Stimulated activated CD4-positive, alpha-beta T cell treated with anti-CD3 and anti-CD28 coated beads, Interleukin-1b, Interleukin-23, amount 100 ng/mL, for 48 hours (primary cell): ENCODE measurements at regions not wholly inside any gene's neighbourhood (a gene's known extent, or its start where the extent isn't known, plus 50 kb on each side); places are given as distances from the start of the nearest gene placed in this dataset.
A peak's percentile ranks its signal among the peaks of the same experiment; 100 is the strongest.
"Not testable (repeated sequence)": the region's sequence is repeated elsewhere in the genome, so short reads cannot be mapped to it uniquely, and the experiment has no call there.

Experiments
- DNase-seq: peaks from one replicate; pipeline ENCODE4 v3.0.0-alpha.2; 2020

- no peak for DNase-seq
Measured at GRCh38 chr3:106125321-106125720, 256.5 kb upstream of the CBLB start.

DNA sequence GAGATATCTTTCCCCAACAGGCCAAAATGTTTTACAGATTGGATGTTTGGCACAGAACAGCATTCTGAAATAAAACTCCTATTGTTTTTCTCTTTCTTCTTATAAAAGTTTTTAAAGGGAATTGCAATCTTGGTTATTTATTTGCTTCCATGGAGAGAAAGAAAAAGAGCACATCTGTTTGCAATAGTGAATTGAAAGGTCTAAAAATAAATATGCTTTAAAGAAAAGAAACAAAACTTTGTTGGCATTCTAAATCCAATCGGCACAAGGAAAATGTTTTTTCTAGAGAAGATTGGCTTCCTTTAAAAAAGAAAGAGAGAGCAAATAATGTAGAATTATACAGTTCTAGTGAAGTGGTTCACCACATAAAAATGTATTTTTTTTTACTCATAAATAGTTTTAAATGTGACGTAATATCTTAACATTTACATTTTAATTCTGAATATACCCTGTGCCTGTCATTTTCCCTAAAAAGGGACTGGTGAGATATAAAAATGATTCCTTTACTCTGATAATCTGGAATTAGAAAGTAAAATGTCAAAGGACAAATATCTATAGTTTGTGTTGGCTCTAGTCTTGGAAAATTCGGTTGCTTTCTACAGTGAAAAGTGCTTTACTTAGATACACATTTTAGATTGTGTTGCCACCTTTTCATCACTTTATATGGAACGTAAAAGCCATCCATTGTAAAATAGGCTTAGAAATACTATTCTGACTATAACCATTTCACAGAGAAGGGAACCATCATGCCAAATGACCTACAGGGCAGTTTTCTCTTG lies 257.4 kb upstream of the CBLB start:
- DNase-seq, result no peak

DNA sequence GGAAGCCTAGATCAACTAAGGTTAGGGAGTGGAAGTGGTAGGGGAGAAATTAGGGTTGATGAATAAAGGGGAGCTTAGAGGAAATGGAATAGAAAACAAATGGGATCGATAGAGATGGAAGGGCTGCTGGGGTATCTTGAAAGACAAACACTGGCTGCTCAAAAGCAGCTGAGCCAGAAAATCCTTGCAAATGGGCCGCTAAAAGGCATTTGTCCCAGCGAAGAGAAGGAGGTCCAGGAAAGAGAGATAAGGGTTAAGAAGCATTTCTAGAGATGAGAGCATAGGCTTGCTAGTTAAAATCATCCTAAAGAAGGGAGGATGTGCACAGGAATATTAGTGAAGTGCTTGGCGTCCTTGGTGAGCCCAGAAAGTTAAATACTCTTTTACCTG lies 258.0 kb upstream of the CBLB start:
- no peak for DNase-seq

- no peak for DNase-seq
Measured at GRCh38 chr3:106129939-106130338, 261.1 kb upstream of the CBLB start.

DNA sequence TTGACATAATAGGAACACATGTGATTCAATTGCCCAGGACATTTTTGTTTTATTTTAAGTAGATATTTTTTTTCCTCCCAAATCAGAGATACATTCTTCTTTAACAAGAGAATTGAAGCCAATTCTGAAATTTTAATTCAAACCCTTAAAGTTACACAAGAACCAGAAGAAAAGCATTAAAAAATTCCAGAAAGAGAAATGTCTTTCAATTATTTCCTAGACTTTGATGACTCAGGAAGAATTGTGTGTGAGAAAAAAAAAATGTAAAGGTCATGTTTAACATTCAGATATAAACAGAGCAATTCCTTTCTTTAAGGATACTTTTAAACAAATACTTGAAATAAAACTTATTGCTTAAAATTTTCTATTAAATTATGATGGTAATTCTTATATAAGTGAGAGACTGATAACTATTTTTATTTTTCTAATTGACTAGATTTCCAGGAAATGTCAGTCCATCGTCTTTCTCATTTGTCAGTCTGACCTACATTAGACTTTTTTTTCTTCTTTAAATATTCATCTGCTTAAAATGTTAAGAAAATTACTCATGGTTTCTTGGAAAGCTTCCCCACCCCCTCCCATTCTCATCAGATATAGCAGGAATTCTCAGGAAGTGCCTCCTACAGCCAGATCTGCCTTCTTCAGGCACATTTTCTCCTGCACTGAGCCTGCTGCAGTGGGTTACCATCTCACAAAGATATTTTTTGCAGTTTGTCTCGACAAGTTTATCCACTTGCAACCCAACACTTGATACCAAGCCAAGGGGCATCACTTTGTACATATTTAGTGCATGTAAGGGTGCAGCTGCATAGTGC lies 261.8 kb upstream of the CBLB start:
- no peak for DNase-seq

DNA sequence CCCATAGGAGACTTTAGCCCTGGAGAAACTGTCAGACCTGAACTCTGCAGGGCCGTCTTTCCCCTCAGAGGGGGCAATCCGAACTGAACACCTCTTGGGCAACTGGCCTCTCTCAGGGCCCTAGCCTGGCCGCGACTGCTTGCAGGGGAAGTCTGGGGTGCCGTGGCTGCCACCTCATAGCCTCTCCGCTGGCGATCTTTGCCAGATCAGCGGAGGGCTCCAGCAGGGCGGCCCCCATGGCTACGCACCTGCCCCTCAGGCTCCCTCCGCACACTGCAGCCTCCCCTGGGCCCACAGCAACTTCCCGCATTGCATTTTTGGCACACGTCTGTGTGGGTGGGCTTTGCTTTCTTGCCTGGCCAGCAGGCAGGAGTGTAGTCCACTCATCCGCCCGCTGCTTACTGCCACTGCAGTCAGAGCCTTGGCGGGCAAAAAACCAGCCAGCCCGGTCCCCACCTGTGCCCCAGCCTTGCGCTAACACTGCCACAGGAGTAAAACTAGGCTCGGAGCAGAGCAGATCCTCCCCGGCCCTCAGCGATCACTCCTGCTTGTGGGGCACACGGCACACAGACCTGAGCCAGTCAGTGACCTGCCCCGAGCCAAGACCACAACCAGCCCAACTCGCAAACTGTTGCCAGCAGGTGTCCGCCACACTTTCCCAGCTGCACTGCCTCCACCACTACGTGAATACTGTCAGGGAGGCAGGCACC lies 266.8 kb upstream of the CBLB start:
- no peak for DNase-seq

GRCh38 chr3:106139826-106140225 lies 271.0 kb upstream of the CBLB start:
- DNase-seq, result no peak

- DNase-seq, result no peak
Measured at GRCh38 chr3:106140431-106140830, 271.6 kb upstream of the CBLB start.

- DNase-seq, result no peak
Measured at GRCh38 chr3:106144030-106144429, 275.2 kb upstream of the CBLB start.

DNA sequence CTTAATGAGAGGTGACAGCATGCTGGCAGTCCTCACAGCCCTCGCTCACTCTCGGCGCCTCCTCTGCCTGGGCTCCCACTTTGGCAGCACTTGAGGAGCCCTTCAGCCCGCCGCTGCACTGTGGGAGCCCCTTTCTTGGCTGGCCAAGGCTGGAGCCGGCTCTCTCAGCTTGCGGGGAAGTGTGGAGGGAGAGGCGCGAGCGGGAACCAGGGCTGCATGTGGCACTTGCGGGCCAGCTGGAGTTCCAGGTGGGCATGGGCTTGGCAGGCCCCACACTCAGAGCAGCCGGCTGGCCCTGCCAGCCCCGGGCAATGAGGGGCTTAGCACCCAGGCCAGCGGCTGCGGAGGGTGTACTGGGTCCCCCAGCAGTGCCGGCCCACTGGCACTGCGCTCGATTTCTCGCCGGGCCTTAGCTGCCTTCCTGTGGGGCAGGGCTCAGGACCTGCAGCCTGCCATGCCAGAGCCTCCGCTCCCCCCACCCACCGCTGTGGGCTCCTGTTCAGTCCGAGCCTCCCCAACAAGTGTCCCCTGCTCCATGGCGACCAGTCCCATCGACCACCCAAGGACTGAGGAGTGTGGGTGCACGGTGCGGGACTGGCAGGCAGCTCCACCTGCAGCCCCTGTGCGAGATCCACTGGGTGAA lies 279.7 kb upstream of the CBLB start:
- not testable (repeated sequence) for DNase-seq

GRCh38 chr3:106157411-106157810 lies 288.6 kb upstream of the CBLB start:
- no peak for DNase-seq

DNA sequence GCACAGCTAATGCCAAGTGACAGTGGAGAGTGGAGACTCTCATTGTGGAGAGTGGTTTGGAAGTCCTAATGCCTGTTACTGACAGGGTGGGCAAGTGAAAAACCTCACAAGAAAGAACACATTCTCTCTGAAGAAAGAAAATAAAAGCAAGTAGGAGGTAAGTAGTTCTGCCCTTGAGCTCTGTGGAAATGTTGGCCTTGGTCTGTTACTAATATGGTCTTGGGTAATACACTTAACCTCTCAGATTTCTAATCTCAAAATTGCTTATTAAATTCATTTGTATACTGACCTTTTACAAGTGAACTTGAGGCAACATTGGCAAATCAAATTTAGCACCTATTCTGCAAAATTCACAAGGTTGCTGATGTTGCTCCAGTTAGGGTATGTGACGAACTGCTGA lies 291.6 kb upstream of the CBLB start:
- DNase-seq, result no peak

DNA sequence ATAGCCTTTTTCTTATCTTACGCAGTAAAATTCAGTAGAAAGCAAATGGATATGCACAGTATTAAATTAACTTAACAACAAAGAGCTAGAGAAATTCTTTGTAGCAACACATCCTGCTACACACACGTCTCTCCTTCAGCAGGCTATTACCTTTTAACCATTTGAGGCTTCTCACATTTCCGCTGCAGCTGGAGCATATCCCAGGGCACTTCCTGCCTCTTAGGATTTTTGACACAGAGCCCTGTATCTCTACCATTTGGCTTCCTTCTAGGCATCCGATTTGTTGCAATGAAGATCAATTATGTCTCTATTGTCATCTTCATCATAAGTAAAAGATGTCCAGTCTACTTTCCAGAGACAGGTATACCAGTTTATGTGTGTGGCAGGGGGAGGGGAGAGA lies 292.4 kb upstream of the CBLB start:
- DNase-seq, result no peak

GRCh38 chr3:106167728-106168127 lies 298.9 kb upstream of the CBLB start:
- no peak for DNase-seq

GRCh38 chr3:106168962-106169750 lies 300.3 kb upstream of the CBLB start:
- DNase-seq, result no peak

GRCh38 chr3:106170636-106171035 lies 301.8 kb upstream of the CBLB start:
- DNase-seq, result no peak

DNA sequence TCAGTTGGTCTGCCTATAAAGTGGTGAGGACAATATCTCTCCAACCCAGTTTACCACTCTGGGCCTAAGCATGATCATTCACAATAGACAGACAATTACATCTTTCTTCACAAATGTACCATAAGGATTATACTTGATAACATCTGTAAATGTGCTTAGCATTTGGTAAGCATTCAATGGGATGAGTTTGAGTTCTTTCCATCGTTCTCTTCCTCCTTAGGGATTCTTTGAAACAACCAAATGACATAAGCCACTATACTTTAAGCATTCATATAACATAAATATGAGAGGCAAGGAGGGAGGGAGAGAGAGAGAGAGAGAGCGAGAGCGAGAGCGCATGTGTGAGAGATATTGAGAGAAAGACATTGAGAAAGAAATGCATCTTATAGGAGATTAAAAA lies 303.3 kb upstream of the CBLB start:
- DNase-seq, result no peak

GRCh38 chr3:106172780-106173179 lies 304.0 kb upstream of the CBLB start:
- no peak for DNase-seq

DNA sequence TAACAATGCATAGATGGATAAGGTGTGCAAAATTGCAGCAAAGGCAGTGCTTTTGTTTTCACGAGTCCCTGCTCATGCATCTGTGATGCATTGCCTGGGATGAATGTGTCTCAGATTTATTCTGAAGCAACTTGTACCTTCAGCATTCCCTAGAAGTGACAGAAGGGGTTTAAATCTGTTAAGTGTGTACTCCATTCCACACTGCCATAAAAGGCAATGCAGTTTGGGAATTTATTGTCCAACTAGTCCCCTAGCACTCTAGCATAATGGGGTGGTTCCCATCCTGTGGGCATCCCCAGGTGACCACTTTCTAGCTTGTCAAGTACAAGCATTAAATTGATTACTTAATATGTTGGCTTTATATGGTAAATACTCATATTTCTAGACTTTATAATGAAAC lies 306.5 kb upstream of the CBLB start:
- DNase-seq, result no peak

- peak; percentile 73 for DNase-seq
Measured at GRCh38 chr3:106176734-106177133, 307.9 kb upstream of the CBLB start.

DNA sequence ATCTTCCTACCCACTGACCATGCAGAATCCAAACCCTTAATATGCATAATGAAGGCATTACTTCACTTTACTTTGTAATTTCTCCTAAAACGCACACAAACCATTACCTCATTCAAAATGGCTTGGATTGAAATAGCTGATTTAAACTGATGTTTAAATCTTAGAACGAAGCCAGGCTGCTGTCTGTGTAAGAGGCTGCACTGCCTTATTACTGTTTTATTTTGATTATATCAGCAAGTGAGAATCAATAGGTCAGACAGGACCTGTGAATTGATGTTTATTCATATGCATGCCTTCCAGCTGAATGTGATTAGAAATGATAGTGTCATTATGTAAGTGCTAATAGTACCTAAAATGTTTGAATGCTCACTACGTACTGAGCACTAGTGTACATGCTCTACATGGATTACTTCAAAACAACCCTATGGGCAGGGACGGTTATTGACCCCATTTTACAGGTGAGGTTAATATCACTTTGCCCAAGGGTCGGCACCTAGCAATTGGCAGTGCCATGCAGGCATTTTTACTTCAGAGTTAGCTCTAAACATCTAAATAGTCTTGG lies 314.2 kb upstream of the CBLB start:
- DNase-seq, result no peak

DNA sequence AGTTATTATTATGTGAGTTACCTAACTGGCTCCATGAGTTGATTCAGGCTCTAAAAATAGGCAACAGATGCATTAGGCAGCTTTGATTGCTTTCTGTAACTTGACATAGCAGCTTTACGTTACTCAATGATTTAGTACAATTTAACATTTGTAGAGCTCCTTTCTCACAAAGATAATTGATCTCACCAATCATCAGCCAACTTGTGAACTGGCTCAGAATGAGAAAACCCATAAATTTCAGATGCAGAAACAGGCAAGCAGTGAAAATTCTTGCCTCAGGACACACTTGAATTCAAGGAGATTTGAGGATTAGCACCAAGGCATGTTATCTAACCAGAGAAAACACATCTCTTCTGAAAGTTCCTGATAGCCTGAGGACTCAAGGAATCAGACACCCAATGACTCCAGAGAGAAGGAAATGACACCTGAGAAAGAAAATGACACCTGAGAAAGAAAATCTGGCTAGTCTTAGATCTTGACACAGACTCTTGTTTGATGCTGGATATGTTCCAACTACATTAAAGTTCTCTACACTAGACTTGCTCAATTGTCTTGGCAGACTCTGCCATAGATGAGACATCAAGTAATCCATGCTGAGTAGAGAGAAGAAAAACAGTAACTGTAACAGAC lies 315.1 kb upstream of the CBLB start:
- no peak for DNase-seq
